Panc1 (cell line): ENCODE measurements at regions not wholly inside any gene's neighbourhood (a gene's known extent, or its start where the extent isn't known, plus 50 kb on each side); places are given as distances from the start of the nearest gene placed in this dataset.

Experiments used
- ATAC-seq: fragments of 200-7000 bp; cut with Tn5 transposase; 2 replicates; pipeline ENCODE4 v1.9.1; 2020; ENCODE audit warnings: mild to moderate bottlenecking, moderate library complexity
- BruUV-seq: library from RNA; stranded (reverse); fragments of 400-500 nt; replicated peaks from 2 replicates; lab custom pipeline; 2021; lab: Mats Ljungman, UMichigan
- CTCF ChIA-PET: fragments of 300-600 bp; sonication (Branson Sonifier 250); formaldehyde crosslinking; loops from one replicate; lab custom pipeline; 2022; ENCODE audit warnings: antibody characterized with exemption; lab: Charles Lee
- POLR2A ChIA-PET: fragments of 300-600 bp; sonication (Branson Sonifier 250); formaldehyde crosslinking; loops from one replicate; lab custom pipeline; 2022; ENCODE audit warnings: antibody characterized with exemption; lab: Charles Lee
- DNase-seq: peaks from one replicate; pipeline ENCODE4 v3.0.0-alpha.2; 2010; ENCODE audit warnings: low read depth, low spot score
- H3K27ac ChIP-seq: 2 replicates; pipeline ENCODE4 v1.5.1; 2011; ENCODE audit warnings: mild to moderate bottlenecking, low read length, inconsistent platforms
- H3K27me3 ChIP-seq: fragments of 200-500 bp; sonication (Bioruptor generic); 2 replicates; pipeline ENCODE4 v1.6.0; 2014; ENCODE audit warnings: low read length, inconsistent platforms; ENCODE audit not compliant: control insufficient read depth, insufficient read depth
- H3K36me3 ChIP-seq: fragments of 200-500 bp; sonication (Bioruptor generic); 2 replicates; pipeline ENCODE4 v1.5.1; 2014; ENCODE audit warnings: inconsistent platforms, mild to moderate bottlenecking, low read length, moderate library complexity; ENCODE audit not compliant: control insufficient read depth, insufficient read depth
- H3K4me1 ChIP-seq: 2 replicates; pipeline ENCODE4 v1.5.1; 2011; ENCODE audit warnings: inconsistent platforms, mild to moderate bottlenecking, low read length, moderate library complexity; ENCODE audit not compliant: control insufficient read depth, insufficient read depth
- H3K4me3 ChIP-seq, 2 experiments: 2 replicates each; pipeline ENCODE4 v1.5.1; 2011 to 2012; ENCODE audit warnings: low read depth in 2 of 2, low read length in 2 of 2, mild to moderate bottlenecking in 2 of 2, inconsistent platforms in 1 of 2, moderate library complexity in 1 of 2
- H3K9me3 ChIP-seq: fragments of 200-500 bp; sonication (Bioruptor generic); 2 replicates; pipeline ENCODE4 v1.5.1; 2014; ENCODE audit warnings: low read depth, mild to moderate bottlenecking, inconsistent platforms, low read length, moderate library complexity; ENCODE audit not compliant: control insufficient read depth, insufficient read depth
- CTCF ChIP-seq: fragments of 450-650 bp; IDR thresholded peaks from 2 replicates; pipeline ENCODE4 v1.5.1; 2017; ENCODE audit warnings: mild to moderate bottlenecking
- POLR2AphosphoS5 ChIP-seq: IDR thresholded peaks from 2 replicates; pipeline ENCODE4 v1.6.1; 2012; ENCODE audit warnings: mild to moderate bottlenecking, low read depth, low read length, moderate library complexity
- REST ChIP-seq, 2 experiments: IDR thresholded peaks; 2 replicates each; pipeline ENCODE4 v1.6.1; 2011 to 2012; ENCODE audit warnings: low read depth in 2 of 2, control low read depth in 1 of 2, low read length in 1 of 2, mild to moderate bottlenecking in 1 of 2, moderate library complexity in 1 of 2; ENCODE audit not compliant: insufficient read depth in 1 of 2
- SIN3A ChIP-seq: IDR thresholded peaks from 2 replicates; pipeline ENCODE4 v1.6.1; 2012; ENCODE audit warnings: low read depth, mild to moderate bottlenecking, low read length, moderate library complexity, borderline replicate concordance; ENCODE audit not compliant: insufficient read depth
- TCF7L2 ChIP-seq: IDR thresholded peaks from 2 replicates; pipeline ENCODE4 v1.6.1; 2011; ENCODE audit warnings: mild to moderate bottlenecking, low read depth, low read length, inconsistent platforms
- in situ Hi-C: cut with HindIII; loops from 2 replicates; pipeline ENCODE4 v1.10.0; 2016; ENCODE audit warnings: low sequenced_read_pairs, low pct_unique_long_range_greater_than_20kb
- intact Hi-C: fragments of 100-400 bp; cut with micrococcal nuclease; formaldehyde crosslinking; loops from one replicate; pipeline ENCODE4 v1.10.0; 2022; ENCODE audit not compliant: unreplicated experiment

- intact Hi-C loops (no loop called here), in situ Hi-C loops (no loop called here)
- DNase-seq (no peak), ATAC-seq (no peak)
- ChIA-PET POLR2A (no interaction called here), CTCF (no interaction called here)
- no peaks in the 10 kb centered on the region for H3K36me3 ChIP-seq
- H3K27me3 ChIP-seq, result peaks cover 14% of the 10 kb centered on the region; the same call in 1 of the 2 replicates
- H3K9me3 ChIP-seq, result no peaks in the 10 kb centered on the region
- no peak overlapping the region for H3K27ac ChIP-seq
- H3K4me1 ChIP-seq, result no peaks in the 10 kb centered on the region
- no peak overlapping the region for H3K4me3 ChIP-seq
- TF ChIP-seq CTCF (no peak), SIN3A (no peak), TCF7L2 (no peak), REST (IDR thresholded peaks at IDR 0.05; ENCODE audit: insufficient read depth in 1 of 2, low read depth in 2 of 2, low read length in 1 of 2) (no peak), POLR2AphosphoS5 (no peak)
- no TSS peak for BruUV-seq
Observed at GRCh38 chr10:125399289-125399688, 238.9 kb upstream of the CTBP2 start.

- DNase-seq, result no peak
- no TSS peak for BruUV-seq
- Histone ChIP-seq H3K36me3 (no peaks in the 10 kb centered on the region), H3K4me3 (no peak overlapping the region), H3K27ac (no peak overlapping the region), H3K27me3 (peaks cover 14% of the 10 kb centered on the region; the same call in 1 of the 2 replicates), H3K4me1 (no peaks in the 10 kb centered on the region), H3K9me3 (no peaks in the 10 kb centered on the region)
- ChIA-PET POLR2A (no interaction called here), CTCF (no interaction called here)
- ATAC-seq, result no peak
- intact Hi-C loops (no loop called here), in situ Hi-C loops (no loop called here)
- TF ChIP-seq POLR2AphosphoS5 (no peak), TCF7L2 (no peak), SIN3A (no peak), REST (IDR thresholded peaks at IDR 0.05; ENCODE audit: insufficient read depth in 1 of 2, low read depth in 2 of 2, low read length in 1 of 2) (no peak), CTCF (no peak)
Observed at GRCh38 chr10:125398270-125398669, 237.9 kb upstream of the CTBP2 start.
